GM23338 (cell line): ENCODE measurements at regions not wholly inside any gene's neighbourhood (a gene's known extent, or its start where the extent isn't known, plus 50 kb on each side); places are given as distances from the start of the nearest gene placed in this dataset.

Experiments used
- ATAC-seq: fragments of 200-7000 bp; cut with Tn5 transposase; 3 replicates; pipeline ENCODE4 v1.9.1; 2020
- DNase-seq: peaks from one replicate; pipeline ENCODE4 v3.0.0-alpha.2; 2015; ENCODE audit warnings: low spot score
- H2AFZ ChIP-seq: fragments of 200-600 bp; sonication (generic); 2 replicates; pipeline ENCODE4 v1.8.0; 2016; ENCODE audit warnings: antibody characterized with exemption, mild to moderate bottlenecking, moderate library complexity
- H3F3A ChIP-seq: fragments of 200-600 bp; sonication (generic); replicated peaks from 2 replicates; pipeline ENCODE4 v1.8.0; 2017; ENCODE audit warnings: antibody characterized with exemption, mixed run types, low read depth
- H3K27ac ChIP-seq: fragments of 200-600 bp; sonication (generic); 2 replicates; pipeline ENCODE4 v1.6.1; 2016; ENCODE audit warnings: low read depth
- H3K27me3 ChIP-seq: fragments of 200-600 bp; sonication (generic); 2 replicates; pipeline ENCODE4 v1.8.0; 2016; ENCODE audit warnings: mild to moderate bottlenecking, mixed run types, moderate library complexity; ENCODE audit not compliant: insufficient read depth
- H3K36me3 ChIP-seq: fragments of 200-600 bp; sonication (generic); 2 replicates; pipeline ENCODE4 v1.8.0; 2016; ENCODE audit warnings: mild to moderate bottlenecking; ENCODE audit not compliant: insufficient read depth
- H3K4me1 ChIP-seq: fragments of 200-600 bp; sonication (generic); 2 replicates; pipeline ENCODE4 v1.8.0; 2016; ENCODE audit warnings: mild to moderate bottlenecking, moderate library complexity; ENCODE audit not compliant: insufficient read depth
- H3K4me2 ChIP-seq: fragments of 200-600 bp; sonication (generic); 2 replicates; pipeline ENCODE4 v1.7.1; 2017; ENCODE audit warnings: mixed run types
- H3K4me3 ChIP-seq: fragments of 200-600 bp; sonication (generic); 2 replicates; pipeline ENCODE4 v1.6.1; 2016; ENCODE audit warnings: mixed run types
- H3K79me2 ChIP-seq: fragments of 200-600 bp; sonication (generic); replicated peaks from 2 replicates; pipeline ENCODE4 v1.8.0; 2017; ENCODE audit warnings: mild to moderate bottlenecking; ENCODE audit not compliant: insufficient read depth
- H3K9me2 ChIP-seq: fragments of 200-600 bp; sonication (generic); 2 replicates; pipeline ENCODE4 v1.8.0; 2017; ENCODE audit not compliant: insufficient read depth
- H4K20me1 ChIP-seq: fragments of 200-600 bp; sonication (generic); replicated peaks from 2 replicates; pipeline ENCODE4 v1.8.0; 2017; ENCODE audit warnings: mild to moderate bottlenecking; ENCODE audit not compliant: insufficient read depth
- H3K27ac Mint-ChIP-seq: 2 replicates; pipeline ENCODE4 v1.8.0; 2020; ENCODE audit warnings: inconsistent platforms, mild to moderate bottlenecking, moderate library complexity, mixed read lengths
- H3K27me3 Mint-ChIP-seq: 3 replicates; pipeline ENCODE4 v1.8.0; 2022; ENCODE audit warnings: low read depth, mild to moderate bottlenecking, moderate library complexity, mixed read lengths, inconsistent platforms; ENCODE audit not compliant: insufficient read depth, poor library complexity
- H3K36me3 Mint-ChIP-seq: 3 replicates; pipeline ENCODE4 v1.8.0; 2021; ENCODE audit warnings: low read depth, mild to moderate bottlenecking, inconsistent platforms, moderate library complexity, mixed read lengths
- H3K4me1 Mint-ChIP-seq: 3 replicates; pipeline ENCODE4 v1.8.0; 2020; ENCODE audit warnings: mild to moderate bottlenecking, inconsistent platforms, mixed read lengths
- H3K4me3 Mint-ChIP-seq: 3 replicates; pipeline ENCODE4 v1.8.0; 2021; ENCODE audit warnings: moderate library complexity, mild to moderate bottlenecking, inconsistent platforms, mixed read lengths
- H3K9me3 Mint-ChIP-seq: 3 replicates; pipeline ENCODE4 v1.8.0; 2020; ENCODE audit warnings: moderate library complexity, mild to moderate bottlenecking, inconsistent platforms, mixed read lengths
- CREB1 ChIP-seq: fragments of 250-450 bp; sonication (Bioruptor Pico); IDR thresholded peaks from 2 replicates; pipeline ENCODE4 v1.5.0; 2020; ENCODE audit warnings: low read depth, mild to moderate bottlenecking, moderate library complexity
- CTCF ChIP-seq, 2 experiments: fragments of 200-600 bp in 1 of 2; sonication (generic) in 1 of 2; conservative IDR thresholded peaks; 2 replicates each; pipeline versions ENCODE4 v1.5.1 to v1.6.1; 2016 to 2017; ENCODE audit warnings: antibody characterized with exemption in 2 of 2, low read depth in 2 of 2, mild to moderate bottlenecking in 2 of 2, moderate library complexity in 1 of 2
- ETS1 ChIP-seq: IDR thresholded peaks from 2 replicates; pipeline ENCODE4 v1.6.1; 2016; ENCODE audit warnings: antibody characterized with exemption
- EZH2 ChIP-seq: fragments of 200-600 bp; sonication (generic); IDR thresholded peaks from one replicate; pipeline ENCODE4 v1.8.0; 2017; ENCODE audit warnings: antibody characterized with exemption, mild to moderate bottlenecking, low read depth; ENCODE audit not compliant: unreplicated experiment
- JUNB ChIP-seq: IDR thresholded peaks from one replicate; pipeline ENCODE4 v1.6.1; 2016; ENCODE audit warnings: antibody characterized with exemption; ENCODE audit not compliant: unreplicated experiment
- NANOG ChIP-seq: IDR thresholded peaks from 2 replicates; pipeline ENCODE4 v1.6.1; 2016; ENCODE audit warnings: antibody characterized with exemption, borderline replicate concordance
- POLR2AphosphoS5 ChIP-seq: IDR thresholded peaks from 2 replicates; pipeline ENCODE4 v1.6.1; 2016; ENCODE audit warnings: antibody characterized with exemption, low read depth
- REST ChIP-seq: IDR thresholded peaks from one replicate; pipeline ENCODE4 v1.6.1; 2018; ENCODE audit warnings: antibody characterized with exemption; ENCODE audit not compliant: unreplicated experiment
- STAT1 ChIP-seq: IDR thresholded peaks from one replicate; pipeline ENCODE4 v1.6.1; 2016; ENCODE audit warnings: antibody characterized with exemption; ENCODE audit not compliant: unreplicated experiment
- ZNF114 ChIP-seq: fragments of 250-450 bp; sonication (Bioruptor Pico); IDR thresholded peaks from 2 replicates; pipeline ENCODE4 v1.5.0; 2020; ENCODE audit warnings: mild to moderate bottlenecking, moderate library complexity
- ZNF331 ChIP-seq: fragments of 250-450 bp; sonication (Bioruptor Pico); IDR thresholded peaks from 2 replicates; pipeline ENCODE4 v1.5.0; 2020; ENCODE audit warnings: low read depth, mild to moderate bottlenecking, moderate library complexity
- ZNF462 ChIP-seq: fragments of 250-450 bp; sonication (Bioruptor Pico); IDR thresholded peaks from 2 replicates; pipeline ENCODE4 v1.5.0; 2020; ENCODE audit warnings: mild to moderate bottlenecking, moderate library complexity

- Mint-ChIP-seq H3K27me3 (no peaks in the 10 kb centered on the region), H3K4me1 (no peaks in the 10 kb centered on the region), H3K4me3 (no peak overlapping the region), H3K9me3 (no peaks in the 10 kb centered on the region), H3K36me3 (no peaks in the 10 kb centered on the region), H3K27ac (no peak overlapping the region)
- no peak overlapping the region for H3K4me3 ChIP-seq
- H3K4me1 ChIP-seq = no peaks in the 10 kb centered on the region
- no peaks in the 10 kb centered on the region for H3K27me3 ChIP-seq
- no peak overlapping the region for H2AFZ ChIP-seq
- ATAC-seq (no peak), DNase-seq (no peak)
- no peaks in the 10 kb centered on the region for H3K36me3 ChIP-seq
- no peak overlapping the region for H3K4me2 ChIP-seq
- H3F3A ChIP-seq = no peaks in the 10 kb centered on the region
- no peak overlapping the region for H3K27ac ChIP-seq
- H3K9me2 ChIP-seq = no peaks in the 10 kb centered on the region
- H3K79me2 ChIP-seq = no peaks in the 10 kb centered on the region
- H4K20me1 ChIP-seq = no peaks in the 10 kb centered on the region
- TF ChIP-seq JUNB (no peak), EZH2 (no peak), CTCF (conservative IDR thresholded peaks at IDR 0.05; ENCODE audit: low read depth in 2 of 2) (no peak), ZNF462 (CRISPR knock-in tag) (no peak), POLR2AphosphoS5 (no peak), STAT1 (no peak), ZNF114 (CRISPR knock-in tag) (no peak), ZNF331 (no peak), NANOG (no peak), ETS1 (no peak), CREB1 (CRISPR knock-in tag) (no peak), REST (no peak)
These were observed 105.0 kb downstream of the TUSC1 start for GRCh38 chr9:25573281-25573680.
